ENCODE measurements at regions not wholly inside any gene's neighbourhood (a gene's known extent, or its start where the extent isn't known, plus 50 kb on each side); places are given as distances from the start of the nearest gene placed in this dataset.

GRCh38 chr5:116378007-116378776 lies 196.4 kb downstream of the SEMA6A start:
- no peak for TF ChIP-seq POLR2A (IDR thresholded peaks at IDR 0.05; ENCODE audit: low read depth, low read length)
- no peak for TF ChIP-seq TAF1 (IDR thresholded peaks at IDR 0.05; ENCODE audit: low read depth, low read length)
